SK-N-SH treated with all-trans-retinoic acid at 6 μM for 48 hours (cell line): ENCODE measurements at regions not wholly inside any gene's neighbourhood (a gene's known extent, or its start where the extent isn't known, plus 50 kb on each side); places are given as distances from the start of the nearest gene placed in this dataset.
"Not testable (repeated sequence)": the region's sequence is repeated elsewhere in the genome, so short reads cannot be mapped to it uniquely, and the experiment has no call there.

ENCODE experiments used
- ARNTL ChIP-seq: fragments of 450-650 bp; formaldehyde crosslinking; IDR thresholded peaks from 2 replicates; pipeline ENCODE4 v1.5.0; 2020; ENCODE audit warnings: low read depth, mild to moderate bottlenecking, moderate library complexity, borderline replicate concordance
- BACH2 ChIP-seq: fragments of 250-450 bp; sonication (Bioruptor Pico); IDR thresholded peaks from 2 replicates; pipeline ENCODE4 v1.9.0; 2021; ENCODE audit warnings: mild to moderate bottlenecking, borderline replicate concordance
- CREB5 ChIP-seq: fragments of 250-450 bp; sonication (Bioruptor Pico); IDR thresholded peaks from 2 replicates; pipeline ENCODE4 v1.5.1; 2020; ENCODE audit warnings: low read depth, mild to moderate bottlenecking, moderate library complexity
- ESRRG ChIP-seq: fragments of 250-450 bp; sonication (Bioruptor Pico); IDR thresholded peaks from 2 replicates; pipeline ENCODE4 v1.6.1; 2021; ENCODE audit warnings: mild to moderate bottlenecking
- GLIS3 ChIP-seq: fragments of 250-450 bp; sonication (Bioruptor Pico); IDR thresholded peaks from 2 replicates; pipeline ENCODE4 v1.5.0; 2020; ENCODE audit warnings: mild to moderate bottlenecking, moderate library complexity
- ISL1 ChIP-seq: fragments of 250-450 bp; sonication (Bioruptor Pico); IDR thresholded peaks from 2 replicates; pipeline ENCODE4 v2.1.2; 2022; ENCODE audit warnings: mild to moderate bottlenecking, moderate library complexity
- OSR1 ChIP-seq: fragments of 250-450 bp; sonication (Bioruptor Pico); IDR thresholded peaks from 2 replicates; pipeline ENCODE4 v1.8.0; 2022; ENCODE audit warnings: moderate library complexity, mild to moderate bottlenecking, inconsistent platforms
- PATZ1 ChIP-seq: fragments of 250-450 bp; sonication (Bioruptor Pico); IDR thresholded peaks from 2 replicates; pipeline ENCODE4 v1.8.0; 2020; ENCODE audit warnings: mild to moderate bottlenecking, moderate library complexity, borderline replicate concordance
- RARB ChIP-seq: fragments of 250-450 bp; sonication (Bioruptor Pico); IDR thresholded peaks from 2 replicates; pipeline ENCODE4 v1.8.0; 2021; ENCODE audit warnings: mild to moderate bottlenecking, moderate library complexity
- SNAI2 ChIP-seq: fragments of 250-450 bp; sonication (Bioruptor Pico); IDR thresholded peaks from 2 replicates; pipeline ENCODE4 v1.5.0; 2020; ENCODE audit warnings: mild to moderate bottlenecking, moderate library complexity
- TCF4 ChIP-seq: fragments of 250-450 bp; sonication (Bioruptor Pico); IDR thresholded peaks from 2 replicates; pipeline ENCODE4 v1.8.0; 2021; ENCODE audit warnings: mild to moderate bottlenecking, moderate library complexity, borderline replicate concordance
- TOX ChIP-seq: fragments of 250-450 bp; sonication (Bioruptor Pico); IDR thresholded peaks from 2 replicates; pipeline ENCODE4 v1.8.0; 2021; ENCODE audit warnings: mild to moderate bottlenecking, moderate library complexity, borderline replicate concordance
- ZFP3 ChIP-seq: fragments of 250-450 bp; sonication (Bioruptor Pico); IDR thresholded peaks from 2 replicates; pipeline ENCODE4 v1.5.0; 2020; ENCODE audit warnings: mild to moderate bottlenecking, moderate library complexity
- ZNF70 ChIP-seq: fragments of 450-650 bp; formaldehyde crosslinking; IDR thresholded peaks from 2 replicates; pipeline ENCODE4 v1.5.0; 2020; ENCODE audit warnings: mild to moderate bottlenecking, moderate library complexity

- not testable (repeated sequence) for TF ChIP-seq ESRRG, ISL1, ARNTL, TCF4, RARB, BACH2, SNAI2, ZFP3, CREB5, GLIS3, PATZ1, ZNF70, OSR1, TOX (CRISPR knock-in tag)
Measured at GRCh38 chr5:82506390-82506789, 228.2 kb upstream of the RPS23 start.
